ENCODE measurements at regions not wholly inside any gene's neighbourhood (a gene's known extent, or its start where the extent isn't known, plus 50 kb on each side); places are given as distances from the start of the nearest gene placed in this dataset.

GRCh38 chr5:5544094-5544663 is 121.7 kb downstream of the ICE1 start:
- H3K4me3 ChIP-seq (ENCODE audit: low read length): no peak overlapping the region
- no peak overlapping the region for H3K27ac ChIP-seq (ENCODE audit: low read depth, low read length)
- no peaks in the 10 kb centered on the region for H3F3A ChIP-seq (ENCODE audit: control insufficient read depth, insufficient read depth)
- H3K27me3 ChIP-seq (ENCODE audit: control insufficient read depth, low read length): no peaks in the 10 kb centered on the region
- TF ChIP-seq CTCF (IDR thresholded peaks at IDR 0.05; ENCODE audit: low read depth, low read length, poor library complexity, severe bottlenecking) (no peak), EZH2phosphoT487 (IDR thresholded peaks at IDR 0.05; ENCODE audit: borderline replicate concordance, low read length) (no peak)
- no peaks in the 10 kb centered on the region for H3K36me3 ChIP-seq (ENCODE audit: control insufficient read depth, low read length)
- no peaks in the 10 kb centered on the region for H3K9me2 ChIP-seq (replicated peaks; ENCODE audit: control insufficient read depth, low read length)
- H3K4me2 ChIP-seq (ENCODE audit: low read length): no peak overlapping the region
- H4K20me1 ChIP-seq (ENCODE audit: control insufficient read depth, insufficient read depth, low read depth, low read length): no peaks in the 10 kb centered on the region
- H3K9me3 ChIP-seq (ENCODE audit: control insufficient read depth, insufficient read depth, low read length): no peaks in the 10 kb centered on the region
- H3K79me2 ChIP-seq (ENCODE audit: control insufficient read depth, low read length): no peaks in the 10 kb centered on the region
- no peaks in the 10 kb centered on the region for H3K4me1 ChIP-seq (ENCODE audit: control insufficient read depth, low read length)

DNA sequence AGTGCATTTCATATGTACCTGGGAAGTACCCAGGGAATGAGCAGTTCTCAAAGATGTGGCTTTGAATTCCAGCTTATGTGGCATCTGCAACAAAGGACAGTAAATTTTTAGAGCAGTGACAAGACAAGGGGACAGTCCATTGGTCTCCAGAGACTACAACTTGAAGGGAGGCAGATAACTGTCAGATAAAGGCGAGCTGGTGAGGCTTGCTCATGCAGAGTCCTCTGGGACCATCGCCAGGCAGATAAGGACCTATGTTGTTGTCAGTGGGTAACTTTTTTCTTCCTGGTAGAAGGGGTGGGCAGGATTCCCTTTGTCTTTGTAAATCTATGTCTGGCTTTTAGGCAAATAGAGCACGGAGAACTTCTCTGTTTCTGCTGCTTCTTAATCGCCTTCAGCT is 120.2 kb downstream of the ICE1 start:
- H3K27me3 ChIP-seq (ENCODE audit: control insufficient read depth, low read length): no peaks in the 10 kb centered on the region
- no peak overlapping the region for H3K4me2 ChIP-seq (ENCODE audit: low read length)
- TF ChIP-seq EZH2phosphoT487 (IDR thresholded peaks at IDR 0.05; ENCODE audit: borderline replicate concordance, low read length) (no peak), CTCF (IDR thresholded peaks at IDR 0.05; ENCODE audit: low read depth, low read length, poor library complexity, severe bottlenecking) (no peak)
- no peak overlapping the region for H3K27ac ChIP-seq (ENCODE audit: low read depth, low read length)
- H3K9me3 ChIP-seq (ENCODE audit: control insufficient read depth, insufficient read depth, low read length): no peaks in the 10 kb centered on the region
- H3K9me2 ChIP-seq (replicated peaks; ENCODE audit: control insufficient read depth, low read length): no peaks in the 10 kb centered on the region
- H3K4me3 ChIP-seq (ENCODE audit: low read length): no peak overlapping the region
- H3K79me2 ChIP-seq (ENCODE audit: control insufficient read depth, low read length): no peaks in the 10 kb centered on the region
- no peaks in the 10 kb centered on the region for H3K4me1 ChIP-seq (ENCODE audit: control insufficient read depth, low read length)
- no peaks in the 10 kb centered on the region for H3K36me3 ChIP-seq (ENCODE audit: control insufficient read depth, low read length)
- no peaks in the 10 kb centered on the region for H3F3A ChIP-seq (ENCODE audit: control insufficient read depth, insufficient read depth)
- no peaks in the 10 kb centered on the region for H4K20me1 ChIP-seq (ENCODE audit: control insufficient read depth, insufficient read depth, low read depth, low read length)

DNA sequence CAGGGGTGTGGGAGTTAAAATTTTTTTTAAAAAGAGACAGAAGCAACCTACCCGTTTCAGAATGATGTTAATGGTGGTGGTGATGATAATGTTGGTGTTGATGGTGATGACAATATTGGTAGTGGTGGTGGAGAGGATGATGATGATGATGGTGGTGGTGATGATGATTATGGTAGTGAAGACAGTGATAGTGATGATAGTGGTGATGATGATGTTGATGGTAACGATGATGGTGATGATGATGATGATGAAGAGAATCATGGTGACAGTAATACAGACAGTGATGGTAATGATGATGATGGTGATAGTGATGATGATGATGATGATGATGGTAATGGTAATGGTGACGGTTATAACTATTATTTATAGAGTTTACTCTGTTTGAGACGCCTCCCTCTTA is 117.6 kb downstream of the ICE1 start:
- TF ChIP-seq EZH2phosphoT487 (IDR thresholded peaks at IDR 0.05; ENCODE audit: borderline replicate concordance, low read length) (no peak), CTCF (IDR thresholded peaks at IDR 0.05; ENCODE audit: low read depth, low read length, poor library complexity, severe bottlenecking) (no peak)
- no peaks in the 10 kb centered on the region for H3F3A ChIP-seq (ENCODE audit: control insufficient read depth, insufficient read depth)
- no peak overlapping the region for H3K4me3 ChIP-seq (ENCODE audit: low read length)
- no peaks in the 10 kb centered on the region for H4K20me1 ChIP-seq (ENCODE audit: control insufficient read depth, insufficient read depth, low read depth, low read length)
- H3K9me2 ChIP-seq (replicated peaks; ENCODE audit: control insufficient read depth, low read length): no peaks in the 10 kb centered on the region
- H3K9me3 ChIP-seq (ENCODE audit: control insufficient read depth, insufficient read depth, low read length): no peaks in the 10 kb centered on the region
- no peaks in the 10 kb centered on the region for H3K27me3 ChIP-seq (ENCODE audit: control insufficient read depth, low read length)
- H3K27ac ChIP-seq (ENCODE audit: low read depth, low read length): no peak overlapping the region
- H3K36me3 ChIP-seq (ENCODE audit: control insufficient read depth, low read length): no peaks in the 10 kb centered on the region
- no peak overlapping the region for H3K4me2 ChIP-seq (ENCODE audit: low read length)
- H3K79me2 ChIP-seq (ENCODE audit: control insufficient read depth, low read length): no peaks in the 10 kb centered on the region
- H3K4me1 ChIP-seq (ENCODE audit: control insufficient read depth, low read length): no peaks in the 10 kb centered on the region

Measured in DOHH2 (cell line).